ENCODE measurements at regions not wholly inside any gene's neighbourhood (a gene's known extent, or its start where the extent isn't known, plus 50 kb on each side); places are given as distances from the start of the nearest gene placed in this dataset.

DNA sequence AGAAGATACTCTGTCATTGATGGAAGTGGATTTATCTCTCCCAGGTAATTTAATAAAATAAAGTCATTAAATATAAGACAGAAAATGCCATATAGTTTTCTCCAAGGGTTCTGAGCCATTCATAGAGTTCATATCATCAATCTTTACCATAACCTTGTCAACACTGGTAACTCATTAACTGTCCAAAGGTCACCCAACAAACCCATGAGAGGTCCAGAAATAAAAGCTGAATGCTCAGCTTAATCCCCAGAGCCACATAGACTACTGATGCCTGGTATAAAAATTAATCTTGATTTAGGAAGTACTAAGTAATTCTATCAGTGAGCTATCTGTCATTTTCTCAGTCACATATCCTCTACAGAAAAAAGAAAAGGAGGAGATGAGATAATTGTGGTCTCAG is 903.0 kb upstream of the DDX18 start:
- TF ChIP-seq, protein P1, sequence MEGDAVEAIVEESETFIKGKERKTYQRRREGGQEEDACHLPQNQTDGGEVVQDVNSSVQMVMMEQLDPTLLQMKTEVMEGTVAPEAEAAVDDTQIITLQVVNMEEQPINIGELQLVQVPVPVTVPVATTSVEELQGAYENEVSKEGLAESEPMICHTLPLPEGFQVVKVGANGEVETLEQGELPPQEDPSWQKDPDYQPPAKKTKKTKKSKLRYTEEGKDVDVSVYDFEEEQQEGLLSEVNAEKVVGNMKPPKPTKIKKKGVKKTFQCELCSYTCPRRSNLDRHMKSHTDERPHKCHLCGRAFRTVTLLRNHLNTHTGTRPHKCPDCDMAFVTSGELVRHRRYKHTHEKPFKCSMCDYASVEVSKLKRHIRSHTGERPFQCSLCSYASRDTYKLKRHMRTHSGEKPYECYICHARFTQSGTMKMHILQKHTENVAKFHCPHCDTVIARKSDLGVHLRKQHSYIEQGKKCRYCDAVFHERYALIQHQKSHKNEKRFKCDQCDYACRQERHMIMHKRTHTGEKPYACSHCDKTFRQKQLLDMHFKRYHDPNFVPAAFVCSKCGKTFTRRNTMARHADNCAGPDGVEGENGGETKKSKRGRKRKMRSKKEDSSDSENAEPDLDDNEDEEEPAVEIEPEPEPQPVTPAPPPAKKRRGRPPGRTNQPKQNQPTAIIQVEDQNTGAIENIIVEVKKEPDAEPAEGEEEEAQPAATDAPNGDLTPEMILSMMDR (IDR thresholded peaks at IDR 0.05; ENCODE audit: extremely low read depth in 1 of 2, insufficient read depth in 1 of 2, low read depth in 1 of 2, low read length in 2 of 2) = no peak
- TF ChIP-seq EZH2 (IDR thresholded peaks at IDR 0.05; ENCODE audit: borderline replicate concordance, low read depth, low read length, severe bottlenecking) (no peak), POLR2A (IDR thresholded peaks at IDR 0.05; ENCODE audit: low read depth, low read length) (no peak), JUN (IDR thresholded peaks at IDR 0.05; ENCODE audit: borderline replicate concordance, insufficient read depth, insufficient read length, low read depth) (no peak), POLR2AphosphoS5 (IDR thresholded peaks at IDR 0.05; ENCODE audit: insufficient read depth, low read depth, low read length) (no peak), GATA2 (IDR thresholded peaks at IDR 0.05; ENCODE audit: insufficient read depth, insufficient read length, low read depth, low read length) (no peak), FOS (IDR thresholded peaks at IDR 0.05; ENCODE audit: borderline replicate concordance, insufficient read depth, low read length) (no peak)
- TF ChIP-seq, protein P2, sequence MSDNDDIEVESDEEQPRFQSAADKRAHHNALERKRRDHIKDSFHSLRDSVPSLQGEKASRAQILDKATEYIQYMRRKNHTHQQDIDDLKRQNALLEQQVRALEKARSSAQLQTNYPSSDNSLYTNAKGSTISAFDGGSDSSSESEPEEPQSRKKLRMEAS (IDR thresholded peaks at IDR 0.05; ENCODE audit: insufficient read depth, insufficient read length) = no peak
